ENCODE measurements at regions not wholly inside any gene's neighbourhood (a gene's known extent, or its start where the extent isn't known, plus 50 kb on each side); places are given as distances from the start of the nearest gene placed in this dataset.

GRCh38 chr6:140061110-140062042 lies 686.9 kb upstream of the CITED2 start:
- DNase-seq: no peak

DNA sequence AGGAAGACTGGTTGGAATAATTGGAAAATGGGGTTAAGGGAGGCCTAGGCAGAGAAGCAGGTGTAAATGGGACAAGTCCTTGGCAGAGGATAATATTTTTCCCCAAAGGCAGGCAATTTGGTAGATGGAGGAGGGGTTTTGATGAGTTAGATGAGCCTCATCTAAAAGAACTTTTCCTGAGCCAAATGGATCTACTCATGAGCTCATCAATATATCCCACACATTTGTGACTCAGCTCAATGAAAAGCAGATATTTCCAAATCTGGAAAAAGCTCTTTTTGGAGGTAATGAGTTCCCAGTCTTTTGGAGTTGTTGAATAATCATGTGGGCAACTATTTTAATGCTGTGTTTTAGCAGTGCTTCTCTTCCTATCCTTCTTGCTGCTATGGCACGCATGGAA lies 685.5 kb upstream of the CITED2 start:
- no peak for DNase-seq

DNA sequence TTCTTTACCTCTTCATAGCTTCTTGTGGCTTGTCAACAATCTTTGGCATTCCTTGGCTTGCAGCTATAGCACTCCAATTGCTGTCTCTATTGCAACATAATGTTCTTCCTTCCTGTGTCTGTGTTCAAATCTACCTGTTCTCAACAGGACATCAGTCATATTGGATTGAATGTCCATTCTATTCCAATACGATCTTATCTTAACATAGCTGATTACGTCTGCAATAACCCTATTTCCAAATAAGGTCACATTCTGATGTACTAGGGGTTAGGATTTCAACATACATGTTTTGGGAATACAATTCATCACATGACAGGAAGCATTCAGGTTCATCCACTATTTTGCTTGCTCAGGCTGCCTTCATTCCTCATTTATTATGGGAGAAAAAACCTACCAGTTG lies 684.4 kb upstream of the CITED2 start:
- no peak for DNase-seq

GRCh38 chr6:140052736-140053729 lies 678.6 kb upstream of the CITED2 start:
- no peak for DNase-seq

- DNase-seq: peak; percentile 67
Measured at GRCh38 chr6:140051521-140052512, 677.4 kb upstream of the CITED2 start.

GRCh38 chr6:140050101-140050995 lies 675.9 kb upstream of the CITED2 start:
- no peak for DNase-seq

GRCh38 chr6:140049251-140049650 lies 674.8 kb upstream of the CITED2 start:
- no peak for DNase-seq

DNA sequence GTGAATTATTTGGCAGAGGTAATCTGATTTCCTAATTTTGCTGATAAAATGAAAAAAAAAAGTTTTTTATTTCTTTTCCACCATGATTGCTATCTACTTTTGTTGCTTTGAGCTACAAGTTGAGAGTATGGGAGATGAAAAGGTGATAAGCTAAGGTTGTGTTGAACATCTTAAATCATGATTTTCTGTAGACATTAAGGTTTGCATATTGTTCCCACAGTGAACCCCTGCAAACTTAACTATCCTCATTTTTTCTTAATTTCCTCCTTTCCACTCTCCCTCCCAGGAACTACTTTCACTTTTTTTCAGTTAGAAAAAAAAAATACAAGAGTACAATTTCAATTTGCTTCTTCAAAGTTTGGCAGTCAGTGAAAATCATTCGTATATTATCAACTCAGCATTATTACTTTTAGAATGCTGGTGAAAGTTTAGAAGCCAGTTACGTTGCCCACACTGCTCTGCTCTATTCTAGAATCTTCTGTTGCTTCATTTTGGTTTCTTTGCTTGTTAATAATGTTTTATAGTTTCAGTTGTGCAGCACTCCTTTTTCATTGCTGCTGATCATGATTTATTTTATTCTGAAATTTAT lies 673.8 kb upstream of the CITED2 start:
- DNase-seq: no peak

DNA sequence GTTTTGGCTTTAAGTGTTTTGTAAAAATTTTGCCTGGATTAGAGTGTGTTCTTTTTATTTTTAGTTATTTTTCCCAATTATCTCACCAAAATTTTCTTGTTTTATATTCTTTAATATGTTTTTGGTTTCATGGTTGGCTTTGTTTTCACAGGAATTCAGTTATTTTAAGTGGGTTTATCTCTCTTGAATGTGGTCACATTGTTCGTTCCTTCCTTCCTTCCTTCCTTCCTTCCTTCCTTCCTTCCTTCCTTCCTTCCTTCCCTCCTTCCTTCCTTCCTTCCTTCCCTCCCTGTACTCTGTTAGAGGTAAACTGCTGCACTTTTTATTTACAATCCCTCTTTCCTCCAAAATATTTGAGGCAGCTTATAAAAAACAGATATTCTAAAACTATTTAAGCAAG lies 672.9 kb upstream of the CITED2 start:
- DNase-seq: no peak

- no peak for DNase-seq
Measured at GRCh38 chr6:140046016-140046632, 671.7 kb upstream of the CITED2 start.

GRCh38 chr6:140045116-140045515 lies 670.7 kb upstream of the CITED2 start:
- DNase-seq: no peak

- DNase-seq: no peak
Measured at GRCh38 chr6:140044626-140045025, 670.2 kb upstream of the CITED2 start.

DNA sequence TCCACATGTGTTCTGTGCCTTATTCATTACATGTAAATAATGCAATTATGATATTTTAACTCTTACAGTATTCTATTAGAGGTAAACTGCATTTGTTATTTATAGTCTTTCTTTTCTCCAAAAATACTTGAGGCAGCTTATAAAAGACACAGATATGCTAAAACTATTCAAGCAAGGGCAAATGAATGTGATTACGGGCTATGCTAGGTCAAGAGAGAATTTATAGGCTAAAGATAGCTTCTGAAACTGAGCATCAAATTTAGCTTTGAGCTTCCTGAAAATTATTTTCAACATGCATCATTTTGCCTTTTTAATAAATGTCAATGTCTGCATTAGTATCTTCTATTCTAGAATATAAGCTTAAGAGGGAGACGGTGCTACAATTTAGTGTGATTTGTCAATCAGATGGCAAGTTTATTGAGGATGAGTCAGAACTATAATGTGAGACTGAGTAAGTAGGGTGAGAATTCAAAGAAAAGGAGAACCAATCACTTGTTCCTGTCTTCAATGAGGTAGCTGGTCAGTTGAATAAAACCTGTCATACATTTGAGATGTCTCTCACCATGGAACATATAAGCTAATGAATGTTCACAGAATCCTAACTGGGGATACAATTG lies 669.4 kb upstream of the CITED2 start:
- no peak for DNase-seq

DNA sequence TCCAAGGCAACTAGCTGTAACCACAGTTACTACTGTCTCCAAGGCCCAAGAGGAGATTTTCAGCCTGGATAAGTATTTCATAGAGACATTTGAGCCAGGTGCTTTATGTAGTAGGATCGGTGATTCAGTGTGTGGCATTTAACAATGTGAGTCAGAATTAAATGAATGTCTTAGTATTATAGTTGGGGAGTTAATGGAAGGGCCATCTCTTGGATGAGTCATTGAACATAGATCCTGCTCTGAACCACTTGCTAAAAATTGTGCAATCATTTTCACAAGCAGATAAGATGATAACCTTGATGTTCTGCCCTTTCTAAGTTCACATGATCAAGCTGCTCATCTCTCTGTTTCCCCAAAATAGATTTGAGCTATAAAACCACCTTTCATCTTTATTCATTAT lies 668.9 kb upstream of the CITED2 start:
- DNase-seq: no peak

DNA sequence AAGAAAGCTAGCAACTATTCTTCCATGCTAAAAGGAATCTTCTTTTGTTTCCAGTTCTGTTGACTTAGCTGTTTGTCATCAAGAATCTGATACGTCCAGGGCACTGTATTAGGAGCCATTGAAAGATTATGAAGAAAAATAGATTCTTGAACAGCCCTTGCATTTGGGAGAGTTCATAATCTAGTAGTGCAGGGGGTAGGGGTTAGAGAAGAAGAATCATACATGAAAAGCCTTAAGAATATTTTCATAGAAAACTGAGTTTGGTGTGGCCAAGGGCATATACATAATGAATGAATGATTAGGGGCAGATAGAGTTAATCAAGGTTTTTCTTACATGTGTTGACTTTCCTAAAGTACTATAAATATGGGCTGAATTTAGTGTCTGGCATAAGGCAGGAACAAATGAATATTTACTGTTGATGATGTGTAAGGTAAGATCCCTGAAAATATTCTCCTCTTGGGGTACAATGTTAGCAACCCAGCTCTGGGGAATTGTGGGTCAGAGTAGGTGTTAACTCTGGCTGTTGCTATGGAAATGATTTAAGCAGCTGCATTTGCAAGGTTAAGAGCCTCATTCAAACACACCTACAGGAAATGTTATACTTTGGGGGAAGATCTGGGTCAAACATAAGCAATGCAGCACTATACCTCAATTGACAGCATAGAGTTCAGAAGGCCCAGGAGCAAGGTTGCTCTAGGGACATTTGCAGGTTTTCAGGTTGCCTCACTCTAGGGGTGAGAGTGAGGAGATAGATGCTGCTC lies 667.3 kb upstream of the CITED2 start:
- DNase-seq: no peak

- no peak for DNase-seq
Measured at GRCh38 chr6:140041056-140041455, 666.6 kb upstream of the CITED2 start.

GRCh38 chr6:140040396-140040795 lies 665.9 kb upstream of the CITED2 start:
- DNase-seq: no peak

DNA sequence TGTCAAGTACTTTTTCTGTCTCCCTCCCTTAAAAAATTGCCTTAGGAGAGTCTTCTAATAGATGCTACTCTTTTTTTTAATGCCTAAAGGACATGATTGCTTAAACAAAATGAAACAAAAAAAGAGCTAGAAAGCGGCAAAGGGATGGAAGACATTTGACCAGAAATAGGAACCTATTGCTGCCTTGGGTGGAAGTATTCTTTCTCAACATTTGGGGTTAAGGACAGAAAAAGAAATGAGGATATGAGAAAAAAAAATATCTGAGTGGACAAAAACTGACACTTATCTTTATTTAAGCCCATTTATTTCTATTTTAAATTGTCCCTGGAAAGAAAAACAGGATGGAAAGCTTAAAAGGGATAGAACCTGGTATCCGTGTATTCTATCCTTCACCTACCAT lies 664.9 kb upstream of the CITED2 start:
- DNase-seq: no peak

DNA sequence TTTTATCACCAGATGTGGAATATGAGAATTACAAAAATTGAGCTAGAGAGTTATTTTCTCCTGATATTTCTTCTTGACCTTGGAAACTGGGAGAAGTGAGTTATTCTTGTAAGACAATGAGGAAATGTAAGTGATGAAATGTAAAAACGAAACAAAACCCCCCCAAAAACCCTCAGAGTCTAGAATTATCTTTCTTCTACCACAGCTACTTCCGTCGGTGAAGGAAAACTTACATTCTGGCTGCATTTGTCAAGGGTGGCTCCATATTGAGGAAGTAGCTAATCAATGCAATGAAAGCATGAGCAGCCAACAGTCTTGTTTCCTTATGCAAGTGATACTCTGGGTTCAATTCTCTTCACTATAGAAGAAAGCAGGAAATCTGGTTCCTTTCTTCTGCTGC lies 661.7 kb upstream of the CITED2 start:
- DNase-seq: no peak
